ENCODE measurements at regions not wholly inside any gene's neighbourhood (a gene's known extent, or its start where the extent isn't known, plus 50 kb on each side); places are given as distances from the start of the nearest gene placed in this dataset.
"Not testable (repeated sequence)": the region's sequence is repeated elsewhere in the genome, so short reads cannot be mapped to it uniquely, and the experiment has no call there.

GRCh38 chr3:152596832-152597231 is 238.1 kb upstream of the P2RY1 start:
- H3K9me3 ChIP-seq (ENCODE audit: control insufficient read depth in 3 of 3, low read length in 3 of 3); H3K4me1 ChIP-seq (ENCODE audit: control insufficient read depth in 3 of 3, insufficient read depth in 3 of 3, low read length in 3 of 3); H3K36me3 ChIP-seq (ENCODE audit: control insufficient read depth in 3 of 3, insufficient read depth in 3 of 3, low read length in 3 of 3); H3K9ac ChIP-seq (ENCODE audit: low read depth in 1 of 3, low read length in 3 of 3); H3K27me3 ChIP-seq (ENCODE audit: control insufficient read depth in 3 of 3, insufficient read depth in 3 of 3, low read length in 3 of 3): not testable (repeated sequence)
- H3K4me3 ChIP-seq (ENCODE audit: low read length in 3 of 3): peak overlapping the region in 1 of 3 donors; percentile 20
- H3K27ac ChIP-seq (ENCODE audit: low read depth, low read length): peak overlapping the region; percentile 65

GRCh38 chr3:152606146-152606545 is 228.8 kb upstream of the P2RY1 start:
- Histone ChIP-seq H3K4me3 (ENCODE audit: low read length in 3 of 3) (no peak overlapping the region), H3K9me3 (ENCODE audit: control insufficient read depth in 3 of 3, low read length in 3 of 3) (no peaks in the 10 kb centered on the region), H3K27ac (ENCODE audit: low read depth, low read length) (no peak overlapping the region), H3K4me1 (ENCODE audit: control insufficient read depth in 3 of 3, insufficient read depth in 3 of 3, low read length in 3 of 3) (no peaks in the 10 kb centered on the region), H3K36me3 (ENCODE audit: control insufficient read depth in 3 of 3, insufficient read depth in 3 of 3, low read length in 3 of 3) (no peaks in the 10 kb centered on the region), H3K9ac (ENCODE audit: low read depth in 1 of 3, low read length in 3 of 3) (no peak overlapping the region), H3K27me3 (ENCODE audit: control insufficient read depth in 3 of 3, insufficient read depth in 3 of 3, low read length in 3 of 3) (no peaks in the 10 kb centered on the region)

GRCh38 chr3:152607179-152607578 is 227.8 kb upstream of the P2RY1 start:
- Histone ChIP-seq H3K27me3 (ENCODE audit: control insufficient read depth in 3 of 3, insufficient read depth in 3 of 3, low read length in 3 of 3) (no peaks in the 10 kb centered on the region), H3K36me3 (ENCODE audit: control insufficient read depth in 3 of 3, insufficient read depth in 3 of 3, low read length in 3 of 3) (no peaks in the 10 kb centered on the region), H3K9ac (ENCODE audit: low read depth in 1 of 3, low read length in 3 of 3) (no peak overlapping the region), H3K27ac (ENCODE audit: low read depth, low read length) (no peak overlapping the region), H3K4me1 (ENCODE audit: control insufficient read depth in 3 of 3, insufficient read depth in 3 of 3, low read length in 3 of 3) (no peaks in the 10 kb centered on the region), H3K4me3 (ENCODE audit: low read length in 3 of 3) (no peak overlapping the region), H3K9me3 (ENCODE audit: control insufficient read depth in 3 of 3, low read length in 3 of 3) (no peaks in the 10 kb centered on the region)

GRCh38 chr3:152608696-152609594 is 226.0 kb upstream of the P2RY1 start:
- Histone ChIP-seq H3K4me1 (ENCODE audit: control insufficient read depth in 3 of 3, insufficient read depth in 3 of 3, low read length in 3 of 3) (no peaks in the 10 kb centered on the region), H3K27me3 (ENCODE audit: control insufficient read depth in 3 of 3, insufficient read depth in 3 of 3, low read length in 3 of 3) (no peaks in the 10 kb centered on the region), H3K27ac (ENCODE audit: low read depth, low read length) (no peak overlapping the region), H3K4me3 (ENCODE audit: low read length in 3 of 3) (no peak overlapping the region), H3K9ac (ENCODE audit: low read depth in 1 of 3, low read length in 3 of 3) (no peak overlapping the region), H3K36me3 (ENCODE audit: control insufficient read depth in 3 of 3, insufficient read depth in 3 of 3, low read length in 3 of 3) (no peaks in the 10 kb centered on the region), H3K9me3 (ENCODE audit: control insufficient read depth in 3 of 3, low read length in 3 of 3) (no peaks in the 10 kb centered on the region)

- H3K27ac ChIP-seq (ENCODE audit: low read depth, low read length): no peak overlapping the region
- H3K9ac ChIP-seq (ENCODE audit: low read depth in 1 of 3, low read length in 3 of 3): no peak overlapping the region
- no peaks in the 10 kb centered on the region for H3K9me3 ChIP-seq (ENCODE audit: control insufficient read depth in 3 of 3, low read length in 3 of 3)
- no peak overlapping the region for H3K4me3 ChIP-seq (ENCODE audit: low read length in 3 of 3)
- no peaks in the 10 kb centered on the region for H3K36me3 ChIP-seq (ENCODE audit: control insufficient read depth in 3 of 3, insufficient read depth in 3 of 3, low read length in 3 of 3)
- no peaks in the 10 kb centered on the region for H3K27me3 ChIP-seq (ENCODE audit: control insufficient read depth in 3 of 3, insufficient read depth in 3 of 3, low read length in 3 of 3)
- no peaks in the 10 kb centered on the region for H3K4me1 ChIP-seq (ENCODE audit: control insufficient read depth in 3 of 3, insufficient read depth in 3 of 3, low read length in 3 of 3)
Observed at GRCh38 chr3:152609891-152610290, 225.0 kb upstream of the P2RY1 start.

- no peak overlapping the region for H3K4me3 ChIP-seq (ENCODE audit: low read length in 3 of 3)
- no peaks in the 10 kb centered on the region for H3K27me3 ChIP-seq (ENCODE audit: control insufficient read depth in 3 of 3, insufficient read depth in 3 of 3, low read length in 3 of 3)
- no peak overlapping the region for H3K27ac ChIP-seq (ENCODE audit: low read depth, low read length)
- H3K9ac ChIP-seq (ENCODE audit: low read depth in 1 of 3, low read length in 3 of 3): no peak overlapping the region
- H3K36me3 ChIP-seq (ENCODE audit: control insufficient read depth in 3 of 3, insufficient read depth in 3 of 3, low read length in 3 of 3): no peaks in the 10 kb centered on the region
- H3K4me1 ChIP-seq (ENCODE audit: control insufficient read depth in 3 of 3, insufficient read depth in 3 of 3, low read length in 3 of 3): no peaks in the 10 kb centered on the region
- no peaks in the 10 kb centered on the region for H3K9me3 ChIP-seq (ENCODE audit: control insufficient read depth in 3 of 3, low read length in 3 of 3)
Observed at GRCh38 chr3:152610622-152611021, 224.3 kb upstream of the P2RY1 start.

GRCh38 chr3:152611905-152612304 is 223.0 kb upstream of the P2RY1 start:
- no peak overlapping the region for H3K27ac ChIP-seq (ENCODE audit: low read depth, low read length)
- no peaks in the 10 kb centered on the region for H3K27me3 ChIP-seq (ENCODE audit: control insufficient read depth in 3 of 3, insufficient read depth in 3 of 3, low read length in 3 of 3)
- H3K4me3 ChIP-seq (ENCODE audit: low read length in 3 of 3): no peak overlapping the region
- no peaks in the 10 kb centered on the region for H3K9me3 ChIP-seq (ENCODE audit: control insufficient read depth in 3 of 3, low read length in 3 of 3)
- no peaks in the 10 kb centered on the region for H3K36me3 ChIP-seq (ENCODE audit: control insufficient read depth in 3 of 3, insufficient read depth in 3 of 3, low read length in 3 of 3)
- no peaks in the 10 kb centered on the region for H3K4me1 ChIP-seq (ENCODE audit: control insufficient read depth in 3 of 3, insufficient read depth in 3 of 3, low read length in 3 of 3)
- no peak overlapping the region for H3K9ac ChIP-seq (ENCODE audit: low read depth in 1 of 3, low read length in 3 of 3)

GRCh38 chr3:152613851-152614250 is 221.1 kb upstream of the P2RY1 start:
- H3K4me1 ChIP-seq (ENCODE audit: control insufficient read depth in 3 of 3, insufficient read depth in 3 of 3, low read length in 3 of 3): no peaks in the 10 kb centered on the region
- no peak overlapping the region for H3K4me3 ChIP-seq (ENCODE audit: low read length in 3 of 3)
- H3K36me3 ChIP-seq (ENCODE audit: control insufficient read depth in 3 of 3, insufficient read depth in 3 of 3, low read length in 3 of 3): no peaks in the 10 kb centered on the region
- H3K27me3 ChIP-seq (ENCODE audit: control insufficient read depth in 3 of 3, insufficient read depth in 3 of 3, low read length in 3 of 3): no peaks in the 10 kb centered on the region
- H3K9me3 ChIP-seq (ENCODE audit: control insufficient read depth in 3 of 3, low read length in 3 of 3): no peaks in the 10 kb centered on the region
- H3K9ac ChIP-seq (ENCODE audit: low read depth in 1 of 3, low read length in 3 of 3): no peak overlapping the region
- no peak overlapping the region for H3K27ac ChIP-seq (ENCODE audit: low read depth, low read length)

GRCh38 chr3:152615681-152616080 is 219.2 kb upstream of the P2RY1 start:
- H3K9me3 ChIP-seq (ENCODE audit: control insufficient read depth in 3 of 3, low read length in 3 of 3): no peaks in the 10 kb centered on the region
- H3K4me1 ChIP-seq (ENCODE audit: control insufficient read depth in 3 of 3, insufficient read depth in 3 of 3, low read length in 3 of 3): no peaks in the 10 kb centered on the region
- no peak overlapping the region for H3K9ac ChIP-seq (ENCODE audit: low read depth in 1 of 3, low read length in 3 of 3)
- H3K27ac ChIP-seq (ENCODE audit: low read depth, low read length): no peak overlapping the region
- H3K27me3 ChIP-seq (ENCODE audit: control insufficient read depth in 3 of 3, insufficient read depth in 3 of 3, low read length in 3 of 3): no peaks in the 10 kb centered on the region
- no peaks in the 10 kb centered on the region for H3K36me3 ChIP-seq (ENCODE audit: control insufficient read depth in 3 of 3, insufficient read depth in 3 of 3, low read length in 3 of 3)
- H3K4me3 ChIP-seq (ENCODE audit: low read length in 3 of 3): no peak overlapping the region

GRCh38 chr3:152617609-152618008 is 217.3 kb upstream of the P2RY1 start:
- H3K27ac ChIP-seq (ENCODE audit: low read depth, low read length): no peak overlapping the region
- peaks cover 0 to 2% (median 0%) of the 10 kb centered on the region in 3 donors for H3K4me1 ChIP-seq (ENCODE audit: control insufficient read depth in 3 of 3, insufficient read depth in 3 of 3, low read length in 3 of 3)
- no peaks in the 10 kb centered on the region for H3K36me3 ChIP-seq (ENCODE audit: control insufficient read depth in 3 of 3, insufficient read depth in 3 of 3, low read length in 3 of 3)
- no peak overlapping the region for H3K9ac ChIP-seq (ENCODE audit: low read depth in 1 of 3, low read length in 3 of 3)
- H3K27me3 ChIP-seq (ENCODE audit: control insufficient read depth in 3 of 3, insufficient read depth in 3 of 3, low read length in 3 of 3): no peaks in the 10 kb centered on the region
- H3K4me3 ChIP-seq (ENCODE audit: low read length in 3 of 3): no peak overlapping the region
- H3K9me3 ChIP-seq (ENCODE audit: control insufficient read depth in 3 of 3, low read length in 3 of 3): no peaks in the 10 kb centered on the region

Measured in skeletal muscle tissue (tissue), 3 donors.